ENCODE measurements at regions not wholly inside any gene's neighbourhood (a gene's known extent, or its start where the extent isn't known, plus 50 kb on each side); places are given as distances from the start of the nearest gene placed in this dataset.

DNA sequence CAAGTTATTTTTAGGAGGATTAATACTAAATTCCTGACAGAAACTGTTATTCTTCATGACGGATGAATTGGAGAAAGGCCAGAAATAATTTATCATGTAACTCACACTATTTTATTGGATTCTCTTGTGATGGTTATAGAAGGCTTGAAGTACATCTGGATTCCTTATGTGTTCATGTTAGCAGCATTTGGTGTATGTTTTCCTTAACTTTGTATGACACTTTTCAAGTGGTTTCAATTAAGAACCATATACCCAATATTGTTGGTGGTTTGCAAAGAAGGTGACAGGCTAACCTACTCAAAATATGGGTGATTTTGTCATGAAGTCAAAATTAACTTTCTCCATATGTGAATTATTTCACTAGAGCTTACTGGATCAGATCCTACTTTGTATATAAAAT, 532.2 kb upstream of the CNTNAP2 start:
- TF ChIP-seq, protein P1, sequence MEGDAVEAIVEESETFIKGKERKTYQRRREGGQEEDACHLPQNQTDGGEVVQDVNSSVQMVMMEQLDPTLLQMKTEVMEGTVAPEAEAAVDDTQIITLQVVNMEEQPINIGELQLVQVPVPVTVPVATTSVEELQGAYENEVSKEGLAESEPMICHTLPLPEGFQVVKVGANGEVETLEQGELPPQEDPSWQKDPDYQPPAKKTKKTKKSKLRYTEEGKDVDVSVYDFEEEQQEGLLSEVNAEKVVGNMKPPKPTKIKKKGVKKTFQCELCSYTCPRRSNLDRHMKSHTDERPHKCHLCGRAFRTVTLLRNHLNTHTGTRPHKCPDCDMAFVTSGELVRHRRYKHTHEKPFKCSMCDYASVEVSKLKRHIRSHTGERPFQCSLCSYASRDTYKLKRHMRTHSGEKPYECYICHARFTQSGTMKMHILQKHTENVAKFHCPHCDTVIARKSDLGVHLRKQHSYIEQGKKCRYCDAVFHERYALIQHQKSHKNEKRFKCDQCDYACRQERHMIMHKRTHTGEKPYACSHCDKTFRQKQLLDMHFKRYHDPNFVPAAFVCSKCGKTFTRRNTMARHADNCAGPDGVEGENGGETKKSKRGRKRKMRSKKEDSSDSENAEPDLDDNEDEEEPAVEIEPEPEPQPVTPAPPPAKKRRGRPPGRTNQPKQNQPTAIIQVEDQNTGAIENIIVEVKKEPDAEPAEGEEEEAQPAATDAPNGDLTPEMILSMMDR (IDR thresholded peaks at IDR 0.05 in 8 of 11, conservative IDR thresholded peaks at IDR 0.05 in 3 of 11) = no peak
- TF ChIP-seq POLR2A (IDR thresholded peaks at IDR 0.05) (no peak), POLR2AphosphoS5 (IDR thresholded peaks at IDR 0.05) (no peak)
- H3K27ac ChIP-seq = no peak overlapping the region
- intact Hi-C loops (cut with DNase I; ENCODE audit: low total_unique reads) = no loop called here
- H3K4me3 ChIP-seq = no peak overlapping the region
- 82 to 90% (median 87%) methylated on average over 1 of the region's 1 CpG for WGBS, 5 donors
- H3K27me3 ChIP-seq (replicated peaks in 1 of 7) = no peaks in the 10 kb centered on the region
- DNase-seq = no peak
- no peaks in the 10 kb centered on the region for H3K36me3 ChIP-seq
- no peaks in the 10 kb centered on the region for H3K4me1 ChIP-seq
- peaks cover 0 to 29% (median 21%) of the 10 kb centered on the region in 8 donors for H3K9me3 ChIP-seq

DNA sequence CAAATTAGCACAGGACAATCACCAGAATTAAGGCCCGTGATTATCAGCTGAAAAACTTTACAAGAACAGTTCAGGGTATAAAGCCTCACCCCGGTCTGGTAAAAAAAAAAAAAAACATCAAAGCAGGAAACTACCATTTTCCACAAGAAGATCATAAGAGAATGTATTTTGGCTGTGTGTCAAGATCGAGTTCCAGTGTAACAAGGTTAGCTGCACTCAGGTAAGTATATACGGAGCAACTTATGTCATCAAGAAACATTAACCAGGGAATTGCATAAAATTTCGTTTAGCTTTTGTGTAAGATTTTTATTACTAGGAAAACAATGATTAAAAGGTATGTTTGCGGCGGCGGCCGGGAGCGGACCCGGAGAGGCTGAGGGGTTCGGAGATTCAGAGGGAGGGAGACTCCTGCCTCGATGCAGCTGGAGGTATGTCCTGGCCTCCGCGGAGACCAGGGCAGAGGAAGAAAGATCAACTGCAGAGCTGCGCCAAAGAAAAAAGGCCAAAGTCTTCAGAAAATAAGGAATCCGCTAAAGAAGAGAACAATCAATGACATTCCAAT, 533.8 kb upstream of the CNTNAP2 start:
- Histone ChIP-seq H3K9me3 (peaks cover 0 to 37% (median 25%) of the 10 kb centered on the region in 8 donors), H3K4me3 (no peak overlapping the region), H3K36me3 (no peaks in the 10 kb centered on the region), H3K4me1 (no peaks in the 10 kb centered on the region), H3K27ac (no peak overlapping the region), H3K27me3 (replicated peaks in 1 of 7) (no peaks in the 10 kb centered on the region)
- no peak for DNase-seq
- WGBS, 5 donors = 86 to 90% (median 87%) methylated on average over 17 of the region's 17 CpGs
- TF ChIP-seq, protein P1 (IDR thresholded peaks at IDR 0.05 in 8 of 11, conservative IDR thresholded peaks at IDR 0.05 in 3 of 11) = no peak
- intact Hi-C loops (cut with DNase I; ENCODE audit: low total_unique reads) = no loop called here

DNA sequence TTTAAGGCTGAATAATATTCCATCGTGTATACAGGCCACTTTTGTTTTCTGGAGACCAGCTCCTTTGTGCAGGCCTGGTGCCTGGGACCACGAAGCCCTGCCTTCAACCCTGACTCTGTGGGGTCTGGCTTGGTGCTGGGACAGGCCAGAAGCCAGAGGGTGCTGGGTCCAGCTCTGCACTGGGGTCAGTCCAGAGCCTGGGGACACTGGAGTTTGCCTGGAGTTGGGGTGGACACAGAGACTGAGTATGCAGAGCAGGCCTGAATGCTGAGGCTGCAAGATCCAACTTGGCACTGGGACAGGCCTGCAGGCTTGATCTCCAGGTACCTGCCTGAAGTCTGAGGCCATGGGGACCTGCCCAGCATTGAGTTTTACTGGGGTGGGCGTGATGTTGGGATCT, 558.8 kb upstream of the CNTNAP2 start:
- TF ChIP-seq POLR2A (IDR thresholded peaks at IDR 0.05) = no peak
- no peak for TF ChIP-seq POLR2AphosphoS5 (IDR thresholded peaks at IDR 0.05)
- TF ChIP-seq, protein P1 (IDR thresholded peaks at IDR 0.05 in 8 of 11, conservative IDR thresholded peaks at IDR 0.05 in 3 of 11) = no peak

DNA sequence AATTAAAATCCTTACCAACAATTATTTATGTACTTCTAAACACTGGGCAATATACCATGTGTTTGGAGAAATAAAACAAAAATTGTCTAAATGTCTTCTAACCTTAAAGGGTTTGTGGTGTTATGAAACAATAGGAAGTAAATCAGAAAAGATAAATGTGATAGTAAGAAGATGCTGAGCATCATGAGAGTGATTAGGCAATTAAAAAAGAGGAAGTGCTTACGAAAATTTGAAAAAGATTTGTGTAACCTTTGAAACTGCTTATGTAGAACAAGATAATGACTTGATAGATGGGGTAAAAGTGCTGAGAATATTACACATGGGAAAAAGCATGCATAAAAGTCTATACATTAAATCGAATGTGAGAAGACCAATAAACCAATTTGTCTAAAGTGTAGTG, 573.4 kb upstream of the CNTNAP2 start:
- WGBS, 5 donors = 29 to 45% (median 40%) methylated on average over 2 of the region's 2 CpGs

More for the DNA sequence above, 558.8 kb upstream of the CNTNAP2 start:
- no peak overlapping the region for H3K27ac ChIP-seq
- DNase-seq = no peak
- no peak overlapping the region for H3K4me3 ChIP-seq
- no peaks in the 10 kb centered on the region for H3K36me3 ChIP-seq
- no peaks in the 10 kb centered on the region for H3K27me3 ChIP-seq (replicated peaks in 1 of 7)
- H3K9me3 ChIP-seq = peaks cover 0 to 17% (median 2%) of the 10 kb centered on the region in 8 donors
- intact Hi-C loops (cut with DNase I; ENCODE audit: low total_unique reads) = no loop called here
- no peaks in the 10 kb centered on the region for H3K4me1 ChIP-seq
- 43 to 71% (median 58%) methylated on average over 3 of the region's 3 CpGs for WGBS, 5 donors

More for the DNA sequence above, 573.4 kb upstream of the CNTNAP2 start:
- Histone ChIP-seq H3K9me3 (no peaks in the 10 kb centered on the region), H3K4me1 (no peaks in the 10 kb centered on the region), H3K36me3 (no peaks in the 10 kb centered on the region), H3K4me3 (no peak overlapping the region), H3K27me3 (replicated peaks in 1 of 7) (no peaks in the 10 kb centered on the region), H3K27ac (no peak overlapping the region)
- intact Hi-C loops (cut with DNase I; ENCODE audit: low total_unique reads) = no loop called here
- TF ChIP-seq, protein P1 (IDR thresholded peaks at IDR 0.05 in 8 of 11, conservative IDR thresholded peaks at IDR 0.05 in 3 of 11) = no peak
- TF ChIP-seq POLR2AphosphoS5 (IDR thresholded peaks at IDR 0.05) (no peak), POLR2A (IDR thresholded peaks at IDR 0.05) (no peak)
- DNase-seq = no peak
